Spleen (tissue), 7 donors: ENCODE measurements at regions not wholly inside any gene's neighbourhood (a gene's known extent, or its start where the extent isn't known, plus 50 kb on each side); places are given as distances from the start of the nearest gene placed in this dataset.

Experiments used
- POLR2A ChIP-seq, 3 donors: fragments of 450-650 bp; IDR thresholded peaks; one replicate each; pipeline ENCODE4 v1.5.1; 2017; ENCODE audit warnings: antibody characterized with exemption in 3 of 3, mild to moderate bottlenecking in 1 of 3
- POLR2AphosphoS5 ChIP-seq, 3 donors: sonication (generic); formaldehyde crosslinking; IDR thresholded peaks; one replicate each; pipeline ENCODE4 v1.5.1; 2017; ENCODE audit warnings: antibody characterized with exemption in 3 of 3
- TF ChIP-seq, protein P1 (sequence below), 11 experiments: fragments of 200-600 bp in 7 of 11; fragments of 450-650 bp in 4 of 11; sonication (generic) in 4 of 11; IDR thresholded peaks in 8 of 11; conservative IDR thresholded peaks in 3 of 11; 1 replicate in 7 of 11; 2 replicates in 4 of 11; pipeline versions ENCODE4 v1.4.0 to v1.8.0; 2016 to 2021; ENCODE audit warnings: antibody characterized with exemption in 11 of 11, inconsistent platforms in 4 of 11, mild to moderate bottlenecking in 1 of 11
- donor health status: DM: no; HTN: no; CAD: no; lungs with moderate emphysema.
- donor health status: DM: no; HTN: no; CAD: no.
- donor health status: DM: no; HTN: no; CAD: no.

DNA sequence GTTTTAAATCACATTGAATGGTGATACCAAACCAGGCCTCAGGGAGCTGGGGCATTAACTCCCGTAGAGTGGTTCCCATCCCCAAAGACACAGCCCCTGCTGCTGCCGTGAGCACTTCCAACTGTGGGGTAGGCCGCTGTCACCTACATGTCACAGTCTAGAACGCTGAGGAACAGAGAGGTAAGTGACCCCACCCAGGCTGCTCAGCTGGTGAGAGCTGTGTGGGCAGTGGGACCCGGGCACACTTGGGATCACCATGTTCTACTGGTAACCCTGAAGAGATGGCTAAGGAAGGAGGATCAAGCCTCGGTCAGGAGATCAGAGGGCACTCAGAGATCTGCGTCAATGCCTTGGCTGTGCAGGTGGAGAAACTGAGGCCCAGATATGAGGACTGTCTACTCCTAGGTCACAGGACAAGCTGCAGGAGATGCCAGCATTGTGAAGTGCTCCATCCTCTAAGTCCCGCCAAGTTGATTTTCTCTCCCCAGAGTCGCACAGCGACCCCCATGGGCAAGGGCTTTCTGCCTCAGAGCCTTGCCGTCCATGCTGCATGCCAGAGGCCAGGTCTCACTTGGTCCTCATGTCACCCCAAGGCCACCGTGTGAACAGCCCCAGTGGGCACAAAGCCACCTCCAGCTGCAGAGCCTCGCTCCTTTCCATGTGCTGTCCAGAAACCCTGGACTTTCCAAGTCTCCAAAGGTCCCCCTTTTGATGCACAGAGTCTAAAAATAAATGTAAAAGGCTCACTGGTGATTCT, 144.2 kb upstream of the OTOS start:
- TF ChIP-seq, protein P1, sequence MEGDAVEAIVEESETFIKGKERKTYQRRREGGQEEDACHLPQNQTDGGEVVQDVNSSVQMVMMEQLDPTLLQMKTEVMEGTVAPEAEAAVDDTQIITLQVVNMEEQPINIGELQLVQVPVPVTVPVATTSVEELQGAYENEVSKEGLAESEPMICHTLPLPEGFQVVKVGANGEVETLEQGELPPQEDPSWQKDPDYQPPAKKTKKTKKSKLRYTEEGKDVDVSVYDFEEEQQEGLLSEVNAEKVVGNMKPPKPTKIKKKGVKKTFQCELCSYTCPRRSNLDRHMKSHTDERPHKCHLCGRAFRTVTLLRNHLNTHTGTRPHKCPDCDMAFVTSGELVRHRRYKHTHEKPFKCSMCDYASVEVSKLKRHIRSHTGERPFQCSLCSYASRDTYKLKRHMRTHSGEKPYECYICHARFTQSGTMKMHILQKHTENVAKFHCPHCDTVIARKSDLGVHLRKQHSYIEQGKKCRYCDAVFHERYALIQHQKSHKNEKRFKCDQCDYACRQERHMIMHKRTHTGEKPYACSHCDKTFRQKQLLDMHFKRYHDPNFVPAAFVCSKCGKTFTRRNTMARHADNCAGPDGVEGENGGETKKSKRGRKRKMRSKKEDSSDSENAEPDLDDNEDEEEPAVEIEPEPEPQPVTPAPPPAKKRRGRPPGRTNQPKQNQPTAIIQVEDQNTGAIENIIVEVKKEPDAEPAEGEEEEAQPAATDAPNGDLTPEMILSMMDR (IDR thresholded peaks at IDR 0.05 in 8 of 11, conservative IDR thresholded peaks at IDR 0.05 in 3 of 11): no peak
- TF ChIP-seq POLR2A (IDR thresholded peaks at IDR 0.05): no peak
- no peak for TF ChIP-seq POLR2AphosphoS5 (IDR thresholded peaks at IDR 0.05)
